ENCODE measurements at regions not wholly inside any gene's neighbourhood (a gene's known extent, or its start where the extent isn't known, plus 50 kb on each side); places are given as distances from the start of the nearest gene placed in this dataset.

GRCh38 chr9:11928871-11929321 lies 764.3 kb upstream of the TYRP1 start:
- DNase-seq (ENCODE audit: low read depth): no peak

GRCh38 chr9:11931109-11931508 lies 762.1 kb upstream of the TYRP1 start:
- no peak for DNase-seq (ENCODE audit: low read depth)

GRCh38 chr9:11931751-11932150 lies 761.4 kb upstream of the TYRP1 start:
- no peak for DNase-seq (ENCODE audit: low read depth)

GRCh38 chr9:11933926-11934325 lies 759.3 kb upstream of the TYRP1 start:
- DNase-seq (ENCODE audit: low read depth): no peak

GRCh38 chr9:11946531-11946930 lies 746.7 kb upstream of the TYRP1 start:
- no peak for DNase-seq (ENCODE audit: low read depth)

- DNase-seq (ENCODE audit: low read depth): no peak
Measured at GRCh38 chr9:11962327-11962726, 730.9 kb upstream of the TYRP1 start.

- DNase-seq (ENCODE audit: low read depth): no peak
Measured at GRCh38 chr9:11966786-11967185, 726.4 kb upstream of the TYRP1 start.

- DNase-seq (ENCODE audit: low read depth): no peak
Measured at GRCh38 chr9:11968631-11969030, 724.6 kb upstream of the TYRP1 start.

GRCh38 chr9:11973011-11973410 lies 720.2 kb upstream of the TYRP1 start:
- DNase-seq (ENCODE audit: low read depth): no peak

- DNase-seq (ENCODE audit: low read depth): no peak
Measured at GRCh38 chr9:11973511-11973910, 719.7 kb upstream of the TYRP1 start.

- no peak for DNase-seq (ENCODE audit: low read depth)
Measured at GRCh38 chr9:11992866-11993265, 700.3 kb upstream of the TYRP1 start.

GRCh38 chr9:12014488-12014887 lies 678.7 kb upstream of the TYRP1 start:
- no peak for DNase-seq (ENCODE audit: low read depth)

- no peak for DNase-seq (ENCODE audit: low read depth)
Measured at GRCh38 chr9:12054235-12054634, 639.0 kb upstream of the TYRP1 start.

- DNase-seq (ENCODE audit: low read depth): no peak
Measured at GRCh38 chr9:12056874-12057273, 636.3 kb upstream of the TYRP1 start.

GRCh38 chr9:12060067-12060466 lies 633.1 kb upstream of the TYRP1 start:
- DNase-seq (ENCODE audit: low read depth): no peak

- no peak for DNase-seq (ENCODE audit: low read depth)
Measured at GRCh38 chr9:12060811-12061210, 632.4 kb upstream of the TYRP1 start.

- DNase-seq (ENCODE audit: low read depth): no peak
Measured at GRCh38 chr9:12065050-12065449, 628.1 kb upstream of the TYRP1 start.

- no peak for DNase-seq (ENCODE audit: low read depth)
Measured at GRCh38 chr9:12065686-12066085, 627.5 kb upstream of the TYRP1 start.

- DNase-seq (ENCODE audit: low read depth): no peak
Measured at GRCh38 chr9:12066455-12067035, 626.6 kb upstream of the TYRP1 start.

GRCh38 chr9:12069366-12069765 lies 623.8 kb upstream of the TYRP1 start:
- DNase-seq (ENCODE audit: low read depth): no peak

GRCh38 chr9:12085399-12085798 lies 607.8 kb upstream of the TYRP1 start:
- no peak for DNase-seq (ENCODE audit: low read depth)

GRCh38 chr9:12091865-12092527 lies 601.2 kb upstream of the TYRP1 start:
- no peak for DNase-seq (ENCODE audit: low read depth)

- no peak for DNase-seq (ENCODE audit: low read depth)
Measured at GRCh38 chr9:12094046-12094445, 599.1 kb upstream of the TYRP1 start.

GRCh38 chr9:12095931-12096330 lies 597.3 kb upstream of the TYRP1 start:
- no peak for DNase-seq (ENCODE audit: low read depth)

All from forelimb muscle (tissue), 1 donor.